ENCODE measurements at regions not wholly inside any gene's neighbourhood (a gene's known extent, or its start where the extent isn't known, plus 50 kb on each side); places are given as distances from the start of the nearest gene placed in this dataset.

DNA sequence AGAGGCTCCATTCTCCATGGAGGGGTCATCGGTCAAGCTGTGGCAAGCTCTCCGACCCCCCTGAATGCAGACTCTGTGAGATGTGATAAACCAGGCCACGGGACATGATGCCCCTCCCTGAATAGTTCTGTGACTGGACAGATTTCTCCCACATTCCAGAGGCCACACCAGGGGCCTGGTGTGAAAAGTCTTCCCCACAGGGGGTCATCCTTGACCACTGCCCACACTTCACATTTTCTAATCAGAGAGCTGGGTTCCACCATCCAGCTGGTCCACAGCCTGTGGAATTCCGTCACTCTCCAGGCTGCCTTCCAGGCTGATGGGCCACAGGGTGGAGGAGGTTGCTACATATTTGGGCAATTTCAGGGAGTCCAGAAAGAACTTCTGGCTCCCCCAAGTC is 51.3 kb upstream of the CYRIA start:
- FAIRE-seq (no peak), DNase-seq (ENCODE audit: insufficient read length, low spot score) (no peak)
- TF ChIP-seq POU2F2 (IDR thresholded peaks at IDR 0.05; ENCODE audit: low read depth, low read length), result no peak
- TF ChIP-seq PAX5 (IDR thresholded peaks at IDR 0.05; ENCODE audit: insufficient read depth, low read length, severe bottlenecking), result no peak
- TF ChIP-seq POLR2AphosphoS5 (IDR thresholded peaks at IDR 0.05; ENCODE audit: low read depth, low read length), result no peak
- TF ChIP-seq SPI1 (IDR thresholded peaks at IDR 0.05; ENCODE audit: low read depth, low read length), result no peak
- TF ChIP-seq TAF1 (IDR thresholded peaks at IDR 0.05; ENCODE audit: low read depth, low read length), result no peak

DNA sequence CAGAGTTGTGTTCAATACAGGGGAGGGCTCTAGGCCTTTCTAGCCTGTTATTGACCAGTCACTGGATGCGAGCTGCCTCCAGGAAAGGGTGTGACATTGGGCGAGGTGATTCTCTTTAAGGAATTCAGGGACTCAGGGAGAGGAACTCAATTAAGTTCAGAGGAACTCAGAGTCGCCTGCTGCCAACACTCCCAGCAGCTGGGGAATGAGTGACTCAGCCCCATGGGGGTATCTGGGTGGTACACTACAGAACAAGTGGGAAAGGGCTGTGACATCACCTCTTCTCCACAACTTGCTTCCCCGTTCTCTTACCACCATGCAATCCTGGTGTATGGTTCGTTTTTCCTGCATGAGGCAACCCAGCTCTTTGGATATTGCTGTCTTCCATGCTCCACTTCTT is 50.4 kb upstream of the CYRIA start:
- TF ChIP-seq POU2F2 (IDR thresholded peaks at IDR 0.05; ENCODE audit: low read depth, low read length) (no peak), TAF1 (IDR thresholded peaks at IDR 0.05; ENCODE audit: low read depth, low read length) (no peak), SPI1 (IDR thresholded peaks at IDR 0.05; ENCODE audit: low read depth, low read length) (no peak), POLR2A (IDR thresholded peaks at IDR 0.05; ENCODE audit: low read depth, low read length) (no peak), POLR2AphosphoS5 (IDR thresholded peaks at IDR 0.05; ENCODE audit: low read depth, low read length) (no peak), PAX5 (IDR thresholded peaks at IDR 0.05; ENCODE audit: insufficient read depth, low read length, severe bottlenecking) (no peak)
- FAIRE-seq (no peak), DNase-seq (ENCODE audit: insufficient read length, low spot score) (no peak)
